GM12865 (cell line): ENCODE measurements at regions not wholly inside any gene's neighbourhood (a gene's known extent, or its start where the extent isn't known, plus 50 kb on each side); places are given as distances from the start of the nearest gene placed in this dataset.
"Not testable (repeated sequence)": the region's sequence is repeated elsewhere in the genome, so short reads cannot be mapped to it uniquely, and the experiment has no call there.

Source experiments
- DNase-seq: peaks from one replicate; pipeline ENCODE4 v3.0.0; 2010; ENCODE audit warnings: low read depth
- H3K4me3 ChIP-seq: 2 replicates; pipeline ENCODE4 v1.5.1; 2011; ENCODE audit warnings: mild to moderate bottlenecking, low read depth, low read length, control low read depth
- TF ChIP-seq, protein P1 (sequence below): IDR thresholded peaks from 2 replicates; pipeline ENCODE4 v1.5.1; 2011; ENCODE audit warnings: low read length, control low read depth, low read depth, inconsistent platforms; ENCODE audit not compliant: insufficient read depth; ENCODE audit errors: missing control alignments

- TF ChIP-seq, protein P1, sequence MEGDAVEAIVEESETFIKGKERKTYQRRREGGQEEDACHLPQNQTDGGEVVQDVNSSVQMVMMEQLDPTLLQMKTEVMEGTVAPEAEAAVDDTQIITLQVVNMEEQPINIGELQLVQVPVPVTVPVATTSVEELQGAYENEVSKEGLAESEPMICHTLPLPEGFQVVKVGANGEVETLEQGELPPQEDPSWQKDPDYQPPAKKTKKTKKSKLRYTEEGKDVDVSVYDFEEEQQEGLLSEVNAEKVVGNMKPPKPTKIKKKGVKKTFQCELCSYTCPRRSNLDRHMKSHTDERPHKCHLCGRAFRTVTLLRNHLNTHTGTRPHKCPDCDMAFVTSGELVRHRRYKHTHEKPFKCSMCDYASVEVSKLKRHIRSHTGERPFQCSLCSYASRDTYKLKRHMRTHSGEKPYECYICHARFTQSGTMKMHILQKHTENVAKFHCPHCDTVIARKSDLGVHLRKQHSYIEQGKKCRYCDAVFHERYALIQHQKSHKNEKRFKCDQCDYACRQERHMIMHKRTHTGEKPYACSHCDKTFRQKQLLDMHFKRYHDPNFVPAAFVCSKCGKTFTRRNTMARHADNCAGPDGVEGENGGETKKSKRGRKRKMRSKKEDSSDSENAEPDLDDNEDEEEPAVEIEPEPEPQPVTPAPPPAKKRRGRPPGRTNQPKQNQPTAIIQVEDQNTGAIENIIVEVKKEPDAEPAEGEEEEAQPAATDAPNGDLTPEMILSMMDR: no peak
- no peak for DNase-seq
- no peak overlapping the region for H3K4me3 ChIP-seq
Observed at GRCh38 chr7:357531-358209, 67.7 kb downstream of the FOXL3 start.

GRCh38 chr7:358352-358751 is 68.4 kb downstream of the FOXL3 start:
- no peak overlapping the region for H3K4me3 ChIP-seq
- TF ChIP-seq, protein P1: no peak
- no peak for DNase-seq

DNA sequence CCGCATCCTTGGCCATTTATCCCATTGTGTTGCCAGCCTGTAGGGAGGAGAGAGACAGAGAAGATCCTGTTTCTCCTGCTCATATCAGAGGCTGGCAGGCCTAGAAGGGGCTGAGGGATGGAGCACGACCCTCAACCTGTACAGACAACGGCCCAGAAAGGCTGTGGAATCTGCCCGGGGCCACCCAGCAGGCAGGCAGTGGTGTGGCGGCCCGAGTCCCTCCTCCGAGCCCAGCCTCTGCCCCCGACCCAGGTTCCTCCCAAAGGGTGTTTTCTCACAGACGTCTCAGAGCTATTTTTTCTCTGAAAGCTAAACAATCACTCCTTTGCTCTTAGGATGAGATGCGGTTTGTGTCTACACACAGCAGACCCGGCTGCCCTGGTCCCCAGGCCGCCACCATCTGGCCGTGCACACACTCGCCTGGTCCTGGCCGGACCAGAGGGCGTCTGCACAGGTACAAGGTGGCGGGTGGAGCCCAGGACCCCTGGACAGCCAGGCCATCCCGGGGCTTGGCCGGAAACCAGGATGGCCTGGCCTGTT is 69.3 kb downstream of the FOXL3 start:
- DNase-seq: no peak
- TF ChIP-seq, protein P1: no peak

DNA sequence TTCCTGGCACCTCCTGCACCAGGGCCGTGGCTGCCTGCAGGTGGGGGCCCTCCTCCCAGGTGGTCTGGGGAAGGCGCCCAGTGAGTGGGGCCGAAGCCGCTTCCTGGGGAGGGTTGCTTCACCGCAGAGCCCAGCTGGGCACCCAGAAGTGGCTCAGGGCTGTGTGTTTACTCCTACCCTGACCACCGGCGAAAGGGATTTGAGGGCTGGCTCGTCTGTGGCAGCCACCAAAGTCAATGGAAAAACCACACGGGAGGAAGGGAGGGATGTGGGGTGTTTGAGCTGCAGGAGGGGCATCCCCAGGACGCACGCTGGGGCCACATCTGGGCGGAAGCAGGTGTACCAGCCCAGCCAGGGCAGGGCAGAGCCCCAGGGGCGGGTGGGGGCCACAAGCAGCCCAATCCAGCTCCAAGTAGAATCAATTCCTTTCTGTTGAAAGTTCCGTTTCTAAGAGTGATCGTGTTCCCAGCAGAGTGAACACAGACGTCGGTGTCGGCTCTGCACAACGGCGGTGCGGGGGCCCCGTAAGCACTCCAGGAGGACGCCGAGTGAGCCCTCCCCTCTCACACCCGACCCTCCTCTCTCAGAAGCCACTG is 69.9 kb downstream of the FOXL3 start:
- no peak for DNase-seq
- TF ChIP-seq, protein P1: no peak

More for the DNA sequence above, 69.3 kb downstream of the FOXL3 start:
- no peak overlapping the region for H3K4me3 ChIP-seq

GRCh38 chr7:360454-361100 is 70.6 kb downstream of the FOXL3 start:
- no peak for DNase-seq
- TF ChIP-seq, protein P1: no peak
- H3K4me3 ChIP-seq: no peak overlapping the region

More for the DNA sequence above, 69.9 kb downstream of the FOXL3 start:
- H3K4me3 ChIP-seq: no peak overlapping the region

DNA sequence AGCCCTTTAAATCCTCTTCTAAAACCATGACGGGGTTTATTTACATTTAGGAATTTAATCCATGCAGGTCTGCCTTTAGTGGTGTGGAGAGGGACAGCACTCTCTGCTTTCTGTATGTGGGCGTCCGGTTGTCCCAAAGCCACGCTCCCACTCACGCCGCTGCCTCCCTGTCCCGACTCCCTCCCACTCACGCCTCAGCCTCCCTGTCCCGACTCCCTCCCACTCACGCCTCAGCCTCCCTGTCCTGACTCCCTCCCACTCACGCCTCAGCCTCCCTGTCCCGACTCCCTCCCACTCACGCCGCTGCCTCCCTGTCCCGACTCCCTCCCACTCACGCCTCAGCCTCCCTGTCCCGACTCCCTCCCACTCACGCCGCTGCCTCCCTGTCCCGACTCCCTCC is 71.2 kb downstream of the FOXL3 start:
- not testable (repeated sequence) for DNase-seq, H3K4me3 ChIP-seq

- DNase-seq: no peak
- TF ChIP-seq, protein P1: no peak
- H3K4me3 ChIP-seq: no peak overlapping the region
Observed at GRCh38 chr7:361680-362401, 71.9 kb downstream of the FOXL3 start.
